Right cardiac atrium (tissue), 5 donors: ENCODE measurements at regions not wholly inside any gene's neighbourhood (a gene's known extent, or its start where the extent isn't known, plus 50 kb on each side); places are given as distances from the start of the nearest gene placed in this dataset.
"Not testable (repeated sequence)": the region's sequence is repeated elsewhere in the genome, so short reads cannot be mapped to it uniquely, and the experiment has no call there.

Experiments used
- ATAC-seq, 2 donors: fragments of 200-7000 bp; cut with Tn5 transposase; one replicate each; pipeline versions ENCODE4 v1.8.0 to v1.9.1; 2020; ENCODE audit warnings: moderate library complexity in 2 of 2, mild to moderate bottlenecking in 1 of 2
- DNase-seq, 3 donors: peaks; one replicate each; pipeline ENCODE4 v3.0.0-alpha.2; 2020
- H3K27ac ChIP-seq: one replicate; pipeline ENCODE4 v1.5.1; 2013; ENCODE audit warnings: mild to moderate bottlenecking, low read length, control low read depth, moderate library complexity
- H3K27me3 ChIP-seq: one replicate; pipeline ENCODE4 v1.6.1; 2013; ENCODE audit not compliant: control insufficient read depth, insufficient read depth
- H3K4me1 ChIP-seq: one replicate; pipeline ENCODE4 v1.6.1; 2013; ENCODE audit warnings: low read length; ENCODE audit not compliant: control insufficient read depth, insufficient read depth
- H3K4me3 ChIP-seq: one replicate; pipeline ENCODE4 v1.5.1; 2013; ENCODE audit warnings: low read length, control low read depth
- H3K9me3 ChIP-seq: one replicate; pipeline ENCODE4 v1.6.1; 2013; ENCODE audit warnings: low read length; ENCODE audit not compliant: control insufficient read depth
- WGBS: extraction: QIAGEN DNeasy Blood & Tissue Kit; methylation state at CpG from one replicate; pipeline ENCODE4 v1.1.7; 2013; 5-methylcytosine and 5-hydroxymethylcytosine counted together
- intact Hi-C, 4 donors: fragments of 100-400 bp; cut with DNase I; formaldehyde crosslinking; loops; one replicate each; pipeline versions ENCODE4 v1.11.0 to v1.14.0; 2022 to 2023
- donor health status: healthy with polysubstance abuse.
- donor health status: DM: no; HTN: yes; CAD: no.
- donor health status: DM: no; HTN: no; CAD: no.
- donor health status: DM: no; HTN: yes; CAD: no; lungs with severe emphysema.
- donor health status: DM: yes; HTN: yes; CAD: no.

- intact Hi-C loops, result loop anchor here in 1 of 4 donors (10.0 kb wide), 1 partner anchor 185 kb away; no protein-coding TSS in a partner anchor
- DNase-seq (no peak), ATAC-seq (no peak)
- no peaks in the 10 kb centered on the region for H3K27me3 ChIP-seq
- H3K9me3 ChIP-seq, result no peaks in the 10 kb centered on the region
- no peak overlapping the region for H3K27ac ChIP-seq
- no peaks in the 10 kb centered on the region for H3K4me1 ChIP-seq
- WGBS, result 47% methylated on average over 4 of the region's 4 CpGs
- no peak overlapping the region for H3K4me3 ChIP-seq
Observed at GRCh38 chrX:84729408-84729807, 227.2 kb upstream of the HDX start.

- WGBS, result 22% methylated on average over 5 of the region's 5 CpGs
- Histone ChIP-seq H3K9me3 (no peaks in the 10 kb centered on the region), H3K4me3 (no peak overlapping the region), H3K27me3 (no peaks in the 10 kb centered on the region), H3K4me1 (no peaks in the 10 kb centered on the region), H3K27ac (no peak overlapping the region)
- DNase-seq, result peak; percentile 9 to 40 (median 25)
- peak; percentile 76 to 87 for ATAC-seq
- intact Hi-C loops, result loop anchor here in 3 of 4 donors (5.0 to 10.0 kb wide), 3 partner anchors 175 to 185 kb away; no protein-coding TSS in a partner anchor
Observed at GRCh38 chrX:84729809-84730208, 227.6 kb upstream of the HDX start.

DNA sequence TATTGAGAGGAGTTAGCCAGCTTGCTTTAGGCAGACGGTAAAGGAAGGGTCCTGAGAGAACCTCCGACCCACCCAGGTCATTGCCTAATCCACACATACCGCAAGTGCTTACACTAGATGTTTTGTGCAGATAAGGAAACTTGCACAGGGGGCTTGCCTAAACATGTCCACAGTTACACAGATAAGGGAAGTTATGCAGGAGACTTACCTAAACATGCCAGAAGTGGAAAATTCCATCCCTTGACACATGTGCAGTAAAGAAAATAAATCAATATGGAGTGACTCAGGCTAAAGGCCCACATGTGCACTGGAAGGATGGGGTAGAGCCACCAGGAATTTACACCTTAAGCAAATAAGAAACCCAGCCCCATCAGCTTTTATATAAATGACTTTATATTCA is 232.8 kb upstream of the HDX start:
- Histone ChIP-seq H3K4me1 (no peaks in the 10 kb centered on the region), H3K9me3 (no peaks in the 10 kb centered on the region), H3K27me3 (no peaks in the 10 kb centered on the region), H3K27ac (no peak overlapping the region), H3K4me3 (no peak overlapping the region)
- no peak for ATAC-seq
- no peak for DNase-seq
- 75% methylated on average over 3 of the region's 3 CpGs for WGBS
- intact Hi-C loops, result loop anchor here in 1 of 4 donors (10.0 kb wide), 1 partner anchor 170 kb away; no protein-coding TSS in a partner anchor

- WGBS, result 40% methylated on average over 4 of the region's 4 CpGs
- Histone ChIP-seq H3K4me3 (no peak overlapping the region), H3K4me1 (no peaks in the 10 kb centered on the region), H3K27ac (no peak overlapping the region), H3K9me3 (no peaks in the 10 kb centered on the region), H3K27me3 (no peaks in the 10 kb centered on the region)
- DNase-seq (peak in 2 of 3 donors; percentile 23 to 72), ATAC-seq (peak in 1 of 2 donors; percentile 81)
- intact Hi-C loops, result loop anchor here in 1 of 4 donors (10.0 kb wide), 1 partner anchor 167 kb away; no protein-coding TSS in a partner anchor
Observed at GRCh38 chrX:84737471-84737871, 235.2 kb upstream of the HDX start.

- Histone ChIP-seq H3K4me1 (no peaks in the 10 kb centered on the region), H3K9me3 (no peaks in the 10 kb centered on the region), H3K27ac (no peak overlapping the region), H3K4me3 (no peak overlapping the region), H3K27me3 (no peaks in the 10 kb centered on the region)
- ATAC-seq (no peak), DNase-seq (no peak)
- intact Hi-C loops, result no loop called here
- WGBS, result 69% methylated on average over 5 of the region's 5 CpGs
Observed at GRCh38 chrX:84747516-84747915, 245.3 kb upstream of the HDX start.

GRCh38 chrX:84748965-84749656 is 246.9 kb upstream of the HDX start:
- Histone ChIP-seq H3K27ac (no peak overlapping the region), H3K4me1 (no peaks in the 10 kb centered on the region), H3K27me3 (no peaks in the 10 kb centered on the region), H3K4me3 (no peak overlapping the region), H3K9me3 (no peaks in the 10 kb centered on the region)
- 84% methylated on average over 6 of the region's 6 CpGs for WGBS
- DNase-seq (no peak), ATAC-seq (no peak)
- intact Hi-C loops, result no loop called here

DNA sequence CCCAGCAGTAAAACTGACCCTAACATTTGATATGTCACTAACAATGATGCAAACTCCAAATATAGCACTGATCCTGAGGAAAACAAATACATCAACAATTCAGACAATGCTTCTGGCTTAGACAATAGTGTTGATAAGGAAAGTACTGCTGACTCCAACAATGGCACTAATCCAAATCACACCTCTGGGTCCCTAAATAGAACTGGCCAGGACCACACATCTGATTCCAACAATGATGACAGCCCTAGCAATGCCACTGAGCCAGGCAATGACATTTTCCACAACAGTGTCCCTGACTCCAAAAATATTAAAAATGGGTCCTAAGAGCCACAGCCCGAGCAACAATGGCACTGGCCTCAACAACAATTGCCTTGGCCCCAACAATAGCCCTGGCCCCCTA is 243.1 kb upstream of the APOOL start:
- no peak overlapping the region for H3K27ac ChIP-seq

GRCh38 chrX:84796321-84796720 is 207.4 kb upstream of the APOOL start:
- DNase-seq (no peak), ATAC-seq (no peak)
- no peaks in the 10 kb centered on the region for H3K27me3 ChIP-seq
- no peak overlapping the region for H3K4me3 ChIP-seq
- WGBS, result 100% methylated on average over 1 of the region's 1 CpG
- no peaks in the 10 kb centered on the region for H3K9me3 ChIP-seq
- intact Hi-C loops, result no loop called here
- H3K4me1 ChIP-seq, result no peaks in the 10 kb centered on the region
- H3K27ac ChIP-seq, result no peak overlapping the region

More for the DNA sequence above, 243.1 kb upstream of the APOOL start:
- DNase-seq, result no peak
- no peaks in the 10 kb centered on the region for H3K27me3 ChIP-seq
- H3K4me1 ChIP-seq, result no peaks in the 10 kb centered on the region
- intact Hi-C loops, result no loop called here
- no peaks in the 10 kb centered on the region for H3K9me3 ChIP-seq
- no peak overlapping the region for H3K4me3 ChIP-seq
- WGBS, result 44% methylated on average over 1 of the region's 1 CpG
- peak; percentile 43 to 54 for ATAC-seq

- H3K4me3 ChIP-seq, result no peak overlapping the region
- no peak overlapping the region for H3K27ac ChIP-seq
- DNase-seq (no peak), ATAC-seq (no peak)
- no peaks in the 10 kb centered on the region for H3K27me3 ChIP-seq
- no peaks in the 10 kb centered on the region for H3K9me3 ChIP-seq
- intact Hi-C loops, result no loop called here
- H3K4me1 ChIP-seq, result no peaks in the 10 kb centered on the region
Observed at GRCh38 chrX:84830836-84831235, 172.8 kb upstream of the APOOL start.

GRCh38 chrX:84846541-84846940 is 157.1 kb upstream of the APOOL start:
- H3K27ac ChIP-seq, intact Hi-C loops, H3K9me3 ChIP-seq, H3K4me1 ChIP-seq, DNase-seq, ATAC-seq, H3K4me3 ChIP-seq, H3K27me3 ChIP-seq: not testable (repeated sequence)
- WGBS, result 70% methylated on average over 1 of the region's 1 CpG

DNA sequence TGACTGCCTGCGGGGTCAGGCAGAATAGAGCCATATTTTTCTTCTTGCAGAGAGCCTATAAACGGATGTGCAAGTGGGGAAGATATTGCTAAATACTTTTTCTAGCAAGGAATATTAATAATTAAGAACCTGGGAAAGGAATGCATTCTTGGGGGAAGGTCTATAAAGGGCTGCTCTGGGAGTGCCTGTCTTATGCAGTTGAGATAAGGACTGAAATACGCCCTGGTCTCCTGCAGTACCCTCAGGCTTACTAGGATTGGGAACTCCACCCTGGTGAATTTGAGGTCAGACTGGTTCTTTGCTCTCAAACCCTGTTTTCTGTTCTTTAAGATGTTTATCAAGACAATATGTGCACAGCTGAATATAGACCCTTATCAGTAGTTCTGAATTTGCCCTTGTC is 152.5 kb upstream of the APOOL start:
- H3K27ac ChIP-seq, H3K4me1 ChIP-seq, H3K27me3 ChIP-seq, ATAC-seq, intact Hi-C loops, H3K4me3 ChIP-seq, DNase-seq, H3K9me3 ChIP-seq: not testable (repeated sequence)
- 85% methylated on average over 3 of the region's 3 CpGs for WGBS
